Endodermal cell (in vitro differentiated cells): ENCODE measurements at regions not wholly inside any gene's neighbourhood (a gene's known extent, or its start where the extent isn't known, plus 50 kb on each side); places are given as distances from the start of the nearest gene placed in this dataset.
"Not testable (repeated sequence)": the region's sequence is repeated elsewhere in the genome, so short reads cannot be mapped to it uniquely, and the experiment has no call there.

Source experiments
- DNase-seq: peaks from one replicate; pipeline ENCODE4 v3.0.0-alpha.2; 2017
- H3K27ac ChIP-seq: 2 replicates; pipeline ENCODE4 v1.5.1; 2013; ENCODE audit warnings: mild to moderate bottlenecking, low read depth, low read length, moderate library complexity
- H3K27me3 ChIP-seq: 2 replicates; pipeline ENCODE4 v1.6.1; 2013; ENCODE audit warnings: mild to moderate bottlenecking, low read length, moderate library complexity; ENCODE audit not compliant: insufficient read depth, control insufficient read depth, poor library complexity, severe bottlenecking
- H3K36me3 ChIP-seq: 2 replicates; pipeline ENCODE4 v1.7.0; 2013; ENCODE audit warnings: mild to moderate bottlenecking, low read length, moderate library complexity; ENCODE audit not compliant: control insufficient read depth, insufficient read depth
- H3K4me1 ChIP-seq: one replicate; pipeline ENCODE4 v1.7.0; 2013; ENCODE audit warnings: low read length; ENCODE audit not compliant: control insufficient read depth, insufficient read depth
- H3K4me3 ChIP-seq: 2 replicates; pipeline ENCODE4 v1.5.1; 2013; ENCODE audit warnings: mild to moderate bottlenecking, low read length, moderate library complexity
- H3K9ac ChIP-seq: 2 replicates; pipeline ENCODE4 v1.6.1; 2013; ENCODE audit warnings: mild to moderate bottlenecking, low read length, moderate library complexity; ENCODE audit not compliant: poor library complexity, severe bottlenecking; ENCODE audit errors: extremely low read depth
- H3K9me3 ChIP-seq: 2 replicates; pipeline ENCODE4 v1.6.1; 2013; ENCODE audit warnings: mild to moderate bottlenecking, low read length, moderate library complexity; ENCODE audit not compliant: control insufficient read depth
- H3K27ac Mint-ChIP-seq: 2 replicates; pipeline ENCODE4 v1.8.0; 2020; ENCODE audit warnings: mixed read lengths
- H3K27me3 Mint-ChIP-seq: 2 replicates; pipeline ENCODE4 v1.8.0; 2021; ENCODE audit warnings: mild to moderate bottlenecking, mixed read lengths; ENCODE audit not compliant: insufficient read depth
- H3K36me3 Mint-ChIP-seq: 2 replicates; pipeline ENCODE4 v1.8.0; 2020; ENCODE audit warnings: low read depth, mixed read lengths
- H3K4me1 Mint-ChIP-seq: 2 replicates; pipeline ENCODE4 v1.8.0; 2020; ENCODE audit warnings: mixed read lengths
- H3K4me3 Mint-ChIP-seq: 2 replicates; pipeline ENCODE4 v1.8.0; 2020; ENCODE audit warnings: mild to moderate bottlenecking, moderate library complexity, mixed read lengths
- H3K9me3 Mint-ChIP-seq: 2 replicates; pipeline ENCODE4 v1.8.0; 2020; ENCODE audit warnings: mild to moderate bottlenecking, mixed read lengths
- WGBS, 2 experiments: methylation state at CpG; one replicate each; pipeline versions ENCODE4 v1.1.5 to v1.1.7; 2013; ENCODE audit warnings: missing lambda C conversion rate in 2 of 2, mixed read lengths in 1 of 2; ENCODE audit not compliant: insufficient coverage in 1 of 2, insufficient read length in 1 of 2; 5-methylcytosine and 5-hydroxymethylcytosine counted together
- TF ChIP-seq, protein P1 (sequence below): fragments of 200-600 bp; sonication (generic); conservative IDR thresholded peaks from 2 replicates; pipeline ENCODE4 v1.5.0; 2021; ENCODE audit warnings: antibody characterized with exemption, mild to moderate bottlenecking

DNA sequence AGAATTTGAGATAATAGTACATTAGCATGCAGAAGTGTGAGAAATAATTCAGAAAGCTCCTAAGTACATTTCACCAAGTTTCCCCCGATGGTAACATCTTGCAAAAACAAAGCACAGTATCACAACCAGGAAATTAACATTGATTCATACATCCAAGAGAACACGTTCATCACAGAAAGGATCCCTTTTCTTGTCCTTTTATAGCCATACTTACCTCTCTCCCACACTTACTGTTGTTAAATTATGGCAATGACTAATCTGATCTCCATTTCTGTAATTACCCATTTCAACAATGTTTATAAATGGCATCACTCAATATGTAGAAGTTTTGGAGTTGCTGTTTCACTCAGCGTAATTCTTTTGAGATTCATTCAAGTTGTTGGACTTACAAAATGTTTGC is 1260.0 kb downstream of the CDH8 start:
- Mint-ChIP-seq H3K36me3 (peaks cover 2% of the 10 kb centered on the region), H3K9me3 (peaks cover 13% of the 10 kb centered on the region), H3K4me1 (peaks cover 1% of the 10 kb centered on the region), H3K27ac (no peak overlapping the region), H3K27me3 (peaks cover 26% of the 10 kb centered on the region), H3K4me3 (no peak overlapping the region)
- Histone ChIP-seq H3K9me3 (peaks cover 4% of the 10 kb centered on the region), H3K27ac (no peak overlapping the region), H3K4me3 (no peak overlapping the region), H3K36me3 (no peaks in the 10 kb centered on the region), H3K27me3 (peaks cover 9% of the 10 kb centered on the region), H3K9ac (no peak overlapping the region), H3K4me1 (no peaks in the 10 kb centered on the region)
- WGBS, 2 experiments, result 87 to 95% methylated on average over 2 to 3 of the region's 3 CpGs
- no peak for DNase-seq
- TF ChIP-seq, protein P1, sequence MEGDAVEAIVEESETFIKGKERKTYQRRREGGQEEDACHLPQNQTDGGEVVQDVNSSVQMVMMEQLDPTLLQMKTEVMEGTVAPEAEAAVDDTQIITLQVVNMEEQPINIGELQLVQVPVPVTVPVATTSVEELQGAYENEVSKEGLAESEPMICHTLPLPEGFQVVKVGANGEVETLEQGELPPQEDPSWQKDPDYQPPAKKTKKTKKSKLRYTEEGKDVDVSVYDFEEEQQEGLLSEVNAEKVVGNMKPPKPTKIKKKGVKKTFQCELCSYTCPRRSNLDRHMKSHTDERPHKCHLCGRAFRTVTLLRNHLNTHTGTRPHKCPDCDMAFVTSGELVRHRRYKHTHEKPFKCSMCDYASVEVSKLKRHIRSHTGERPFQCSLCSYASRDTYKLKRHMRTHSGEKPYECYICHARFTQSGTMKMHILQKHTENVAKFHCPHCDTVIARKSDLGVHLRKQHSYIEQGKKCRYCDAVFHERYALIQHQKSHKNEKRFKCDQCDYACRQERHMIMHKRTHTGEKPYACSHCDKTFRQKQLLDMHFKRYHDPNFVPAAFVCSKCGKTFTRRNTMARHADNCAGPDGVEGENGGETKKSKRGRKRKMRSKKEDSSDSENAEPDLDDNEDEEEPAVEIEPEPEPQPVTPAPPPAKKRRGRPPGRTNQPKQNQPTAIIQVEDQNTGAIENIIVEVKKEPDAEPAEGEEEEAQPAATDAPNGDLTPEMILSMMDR, result no peak

DNA sequence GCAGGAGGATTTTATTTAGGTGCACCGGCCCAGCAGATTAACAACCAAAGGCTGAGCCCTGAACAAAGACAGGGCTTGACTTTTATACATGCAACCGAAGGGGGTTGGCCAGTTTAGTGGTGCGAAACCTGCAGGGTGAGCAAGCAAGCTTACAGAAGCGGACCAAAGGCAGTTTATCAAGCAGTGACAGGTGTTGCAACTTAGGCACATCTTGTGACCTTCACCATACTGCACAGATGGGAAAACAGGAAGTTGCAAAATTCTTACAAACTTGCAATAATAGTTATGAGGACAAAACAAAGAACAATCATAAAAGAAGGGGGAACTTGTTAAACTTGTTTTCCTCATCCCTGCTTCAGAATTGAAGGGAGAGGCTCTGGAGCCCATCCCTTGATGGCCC is 1265.1 kb downstream of the CDH8 start:
- no peak overlapping the region for H3K9ac ChIP-seq
- Mint-ChIP-seq H3K4me1 (no peaks in the 10 kb centered on the region), H3K27me3 (peaks cover 3% of the 10 kb centered on the region), H3K27ac (no peak overlapping the region), H3K9me3 (peaks cover 24% of the 10 kb centered on the region), H3K4me3 (no peak overlapping the region), H3K36me3 (peaks cover 9% of the 10 kb centered on the region)
- TF ChIP-seq, protein P1, result no peak
- no peak overlapping the region for H3K4me3 ChIP-seq
- no peaks in the 10 kb centered on the region for H3K36me3 ChIP-seq
- H3K27ac ChIP-seq, result no peak overlapping the region
- 93 to 98% methylated on average over 4 of the region's 4 CpGs for WGBS, 2 experiments
- peaks cover 21% of the 10 kb centered on the region for H3K9me3 ChIP-seq
- H3K4me1 ChIP-seq, result no peaks in the 10 kb centered on the region
- no peak for DNase-seq
- H3K27me3 ChIP-seq, result no peaks in the 10 kb centered on the region

DNA sequence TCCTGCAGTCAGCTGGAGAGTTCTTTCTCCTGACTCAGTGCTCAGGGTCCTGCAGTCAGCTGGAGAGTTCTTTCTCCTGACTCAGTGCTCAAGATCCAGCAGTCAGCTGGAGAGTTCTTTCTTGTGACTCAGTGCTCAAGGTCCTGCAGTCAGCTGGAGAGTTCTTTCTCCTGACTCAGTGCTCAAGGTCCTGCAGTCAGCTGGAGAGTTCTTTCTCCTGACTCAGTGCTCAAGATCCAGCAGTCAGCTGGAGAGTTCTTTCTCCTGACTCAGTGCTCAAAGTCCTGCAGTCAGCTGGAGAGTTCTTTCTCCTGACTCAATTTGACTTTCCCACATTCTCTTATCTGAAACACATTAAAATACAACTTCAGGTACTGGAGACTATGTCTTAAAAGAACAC is 1265.9 kb downstream of the CDH8 start:
- not testable (repeated sequence) for DNase-seq, H3K4me3 ChIP-seq, H3K36me3 ChIP-seq, H3K27me3 ChIP-seq, H3K27ac Mint-ChIP-seq, H3K27ac ChIP-seq, H3K9ac ChIP-seq, H3K4me1 Mint-ChIP-seq, H3K4me3 Mint-ChIP-seq, H3K36me3 Mint-ChIP-seq, H3K27me3 Mint-ChIP-seq, H3K4me1 ChIP-seq
- H3K9me3 ChIP-seq, result peaks cover 21% of the 10 kb centered on the region
- peaks cover 26% of the 10 kb centered on the region for H3K9me3 Mint-ChIP-seq

DNA sequence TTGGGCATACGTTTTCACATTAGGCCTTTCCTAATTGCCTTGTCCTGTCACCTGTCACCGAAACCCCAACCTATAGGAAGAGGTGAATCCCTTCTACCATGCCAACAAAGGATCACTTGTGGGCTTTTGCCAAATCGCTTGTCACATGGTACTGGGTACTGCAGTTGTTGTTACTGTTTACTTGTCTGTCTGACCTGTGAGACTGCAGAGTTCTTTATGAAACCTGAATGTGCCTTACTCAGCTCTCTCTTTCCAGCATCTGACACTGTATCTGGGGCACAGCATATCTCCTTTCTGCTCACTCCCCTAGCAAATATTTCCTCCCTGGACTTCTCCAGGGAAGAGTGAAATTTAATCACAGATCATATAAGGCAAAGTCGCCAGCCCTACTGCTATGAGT is 1272.4 kb downstream of the CDH8 start:
- Mint-ChIP-seq H3K9me3 (peaks cover 4% of the 10 kb centered on the region), H3K36me3 (no peaks in the 10 kb centered on the region), H3K4me1 (peaks cover 5% of the 10 kb centered on the region), H3K27me3 (no peaks in the 10 kb centered on the region), H3K4me3 (no peak overlapping the region), H3K27ac (no peak overlapping the region)
- H3K9ac ChIP-seq, result no peak overlapping the region
- H3K27ac ChIP-seq, result no peak overlapping the region
- no peaks in the 10 kb centered on the region for H3K9me3 ChIP-seq
- TF ChIP-seq, protein P1, result no peak
- no peak for DNase-seq
- H3K27me3 ChIP-seq, result no peaks in the 10 kb centered on the region
- H3K36me3 ChIP-seq, result no peaks in the 10 kb centered on the region
- 85 to 94% methylated on average over 2 to 4 of the region's 4 CpGs for WGBS, 2 experiments
- H3K4me3 ChIP-seq, result no peak overlapping the region
- peaks cover 2% of the 10 kb centered on the region for H3K4me1 ChIP-seq
